ENCODE measurements at regions not wholly inside any gene's neighbourhood (a gene's known extent, or its start where the extent isn't known, plus 50 kb on each side); places are given as distances from the start of the nearest gene placed in this dataset.

DNA sequence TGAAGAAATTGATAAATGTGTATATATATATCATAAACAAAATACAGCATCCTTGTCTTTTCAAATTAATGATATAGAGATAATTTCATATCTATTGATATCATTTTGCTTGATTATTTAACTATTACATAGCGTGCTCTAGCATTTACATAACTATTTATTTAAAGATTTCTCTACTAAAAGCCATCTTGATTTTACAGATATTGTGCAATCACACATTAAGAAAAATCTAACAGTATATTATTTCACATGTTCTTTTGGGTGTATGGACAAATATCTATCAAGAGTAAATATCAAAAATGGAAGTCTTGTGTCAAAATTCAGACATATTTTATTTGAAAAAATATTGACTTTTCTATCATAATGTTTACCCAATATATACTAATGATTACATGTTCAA lies 966.8 kb downstream of the SLITRK5 start:
- TF ChIP-seq, protein P1, sequence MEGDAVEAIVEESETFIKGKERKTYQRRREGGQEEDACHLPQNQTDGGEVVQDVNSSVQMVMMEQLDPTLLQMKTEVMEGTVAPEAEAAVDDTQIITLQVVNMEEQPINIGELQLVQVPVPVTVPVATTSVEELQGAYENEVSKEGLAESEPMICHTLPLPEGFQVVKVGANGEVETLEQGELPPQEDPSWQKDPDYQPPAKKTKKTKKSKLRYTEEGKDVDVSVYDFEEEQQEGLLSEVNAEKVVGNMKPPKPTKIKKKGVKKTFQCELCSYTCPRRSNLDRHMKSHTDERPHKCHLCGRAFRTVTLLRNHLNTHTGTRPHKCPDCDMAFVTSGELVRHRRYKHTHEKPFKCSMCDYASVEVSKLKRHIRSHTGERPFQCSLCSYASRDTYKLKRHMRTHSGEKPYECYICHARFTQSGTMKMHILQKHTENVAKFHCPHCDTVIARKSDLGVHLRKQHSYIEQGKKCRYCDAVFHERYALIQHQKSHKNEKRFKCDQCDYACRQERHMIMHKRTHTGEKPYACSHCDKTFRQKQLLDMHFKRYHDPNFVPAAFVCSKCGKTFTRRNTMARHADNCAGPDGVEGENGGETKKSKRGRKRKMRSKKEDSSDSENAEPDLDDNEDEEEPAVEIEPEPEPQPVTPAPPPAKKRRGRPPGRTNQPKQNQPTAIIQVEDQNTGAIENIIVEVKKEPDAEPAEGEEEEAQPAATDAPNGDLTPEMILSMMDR (IDR thresholded peaks at IDR 0.05): no peak
- TF ChIP-seq POLR2A (IDR thresholded peaks at IDR 0.05): no peak

Data from esophagus squamous epithelium (tissue), 4 donors.